GM18873 (cell line): ENCODE measurements at regions not wholly inside any gene's neighbourhood (a gene's known extent, or its start where the extent isn't known, plus 50 kb on each side); places are given as distances from the start of the nearest gene placed in this dataset.

ENCODE experiments used
- ATAC-seq: cut with Tn5 transposase; IDR thresholded peaks from one replicate; pipeline ENCODE4 v1.9.1; 2021; ENCODE audit warnings: mild to moderate bottlenecking, moderate library complexity, moderate number of reproducible peaks; ENCODE audit not compliant: unreplicated experiment, low FRiP score

DNA sequence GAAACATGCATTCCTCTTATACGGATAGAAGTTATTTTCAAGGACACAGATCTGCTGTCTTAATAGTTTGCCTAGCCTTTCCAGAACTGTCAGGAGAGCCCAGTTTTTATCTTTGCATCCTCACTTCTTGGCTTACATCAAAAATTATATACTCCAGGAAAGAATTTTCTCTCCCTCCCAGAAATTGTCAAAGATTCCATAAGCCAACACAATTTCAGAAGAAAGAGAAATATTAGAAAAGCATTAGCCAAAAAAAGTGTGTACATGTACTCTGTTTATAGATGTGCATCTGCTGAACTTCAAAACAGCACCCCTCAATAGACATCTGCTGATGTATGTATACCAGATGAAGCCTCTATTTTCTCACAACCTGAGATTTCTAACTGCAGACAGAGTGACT, 210.4 kb downstream of the METTL4 start:
- no peak for ATAC-seq

DNA sequence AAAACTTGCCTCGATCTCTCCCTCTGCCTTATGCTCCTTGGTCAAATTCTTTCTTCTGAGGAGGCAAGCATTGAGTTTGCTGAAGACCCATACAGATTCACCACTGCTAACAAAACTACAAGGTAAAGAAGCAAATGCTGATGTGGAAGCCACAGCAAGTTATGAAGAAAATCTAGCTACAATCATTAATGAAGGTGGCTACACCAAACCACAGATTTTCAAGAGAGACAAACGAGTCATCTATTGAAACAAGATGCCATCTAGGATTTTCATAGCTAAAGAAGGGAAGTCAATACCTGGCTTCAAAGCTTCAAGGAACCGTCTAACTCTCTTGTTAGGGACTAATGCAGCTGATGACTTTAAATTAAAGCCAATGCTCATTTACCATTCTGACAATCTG, 203.2 kb downstream of the METTL4 start:
- ATAC-seq, result no peak

DNA sequence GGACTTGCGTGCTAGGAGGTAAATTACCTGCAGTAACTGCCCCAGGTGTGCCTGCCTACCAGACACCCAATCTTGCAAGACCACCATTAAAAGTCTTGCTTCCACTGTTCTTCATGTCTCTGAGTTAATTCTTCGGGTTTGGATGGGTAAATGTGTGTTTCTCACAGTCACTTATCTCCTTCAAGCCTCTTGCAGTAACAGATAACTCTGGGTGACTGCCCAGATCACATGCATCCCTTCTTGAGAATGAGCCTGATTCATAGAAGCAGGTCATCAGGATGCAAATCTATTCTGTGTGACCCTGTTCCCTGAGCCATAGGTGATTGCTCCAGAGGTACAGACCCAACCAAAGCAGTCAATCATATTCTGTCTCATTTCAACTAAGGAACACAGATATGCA, 194.6 kb downstream of the METTL4 start:
- no peak for ATAC-seq

DNA sequence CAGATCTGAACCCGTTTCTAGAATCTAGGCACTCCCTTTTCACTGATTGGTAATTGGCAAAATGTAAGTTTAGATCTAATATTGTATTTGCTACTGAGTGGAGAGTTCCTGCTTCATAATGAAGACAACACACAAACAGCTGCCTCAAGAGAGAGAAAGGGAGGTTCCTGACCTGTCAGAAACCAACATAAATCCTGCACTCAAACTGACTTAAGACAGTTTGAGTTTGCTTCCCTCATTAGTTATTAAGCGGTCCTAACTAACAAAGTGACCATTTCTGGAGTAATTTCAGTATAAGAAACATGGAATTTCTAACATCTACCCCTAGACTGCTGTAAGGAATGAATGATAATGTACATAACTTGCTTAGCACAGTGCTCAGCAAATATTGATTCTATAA, 191.2 kb downstream of the METTL4 start:
- ATAC-seq, result no peak

DNA sequence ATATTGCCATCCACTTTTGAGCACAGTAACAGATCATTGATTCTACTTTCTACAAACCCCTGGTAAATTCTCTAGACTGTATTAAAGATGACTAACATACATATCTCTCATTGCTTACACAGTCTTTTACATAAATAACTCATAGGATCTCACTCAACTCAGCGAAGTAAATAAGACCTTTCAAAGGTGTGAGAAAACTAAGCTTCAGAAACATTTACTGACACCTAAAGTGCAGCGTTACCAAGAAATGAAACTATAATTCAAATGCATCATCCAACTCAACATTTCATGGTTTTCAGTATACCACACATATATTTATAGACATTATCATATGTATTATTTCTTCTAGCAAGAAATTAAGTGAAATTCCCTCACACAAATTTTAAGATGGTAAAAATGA, 189.8 kb downstream of the METTL4 start:
- no peak for ATAC-seq

DNA sequence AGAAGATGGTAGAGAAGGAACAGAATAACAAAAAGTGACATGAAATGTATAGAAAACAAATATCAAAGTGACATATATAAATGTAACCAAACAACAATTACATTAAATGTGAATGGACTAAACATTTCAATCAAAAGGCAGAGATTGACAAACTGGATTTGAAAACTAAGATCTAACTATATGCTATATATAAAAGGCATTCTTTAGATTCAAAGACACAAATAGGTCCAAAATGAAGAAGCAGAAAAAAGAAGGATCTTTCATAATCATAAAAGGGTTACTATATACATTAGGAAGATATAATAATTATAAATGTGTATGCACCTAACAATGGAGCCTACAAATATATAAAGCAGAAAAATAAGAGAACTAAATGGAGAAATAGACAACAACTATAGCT, 183.7 kb downstream of the METTL4 start:
- no peak for ATAC-seq

DNA sequence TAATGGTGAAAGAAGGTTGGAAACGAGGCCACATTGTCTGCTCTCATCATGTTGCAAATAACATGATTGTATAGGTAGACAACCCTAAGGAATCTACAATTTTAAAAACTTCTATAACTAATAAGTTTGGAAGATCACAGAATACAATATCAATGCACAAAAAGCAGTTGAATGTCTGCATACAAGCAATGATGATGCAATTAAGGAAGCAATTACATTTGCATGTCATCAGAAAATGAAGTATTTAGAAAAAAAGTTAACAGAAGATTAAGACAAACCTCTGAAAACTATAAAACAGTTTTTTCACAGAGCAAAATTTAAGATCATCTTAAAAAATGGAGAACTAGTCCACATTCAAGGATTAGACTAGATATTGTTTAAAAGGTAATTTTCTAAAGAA, 181.1 kb downstream of the METTL4 start:
- ATAC-seq, result no peak

DNA sequence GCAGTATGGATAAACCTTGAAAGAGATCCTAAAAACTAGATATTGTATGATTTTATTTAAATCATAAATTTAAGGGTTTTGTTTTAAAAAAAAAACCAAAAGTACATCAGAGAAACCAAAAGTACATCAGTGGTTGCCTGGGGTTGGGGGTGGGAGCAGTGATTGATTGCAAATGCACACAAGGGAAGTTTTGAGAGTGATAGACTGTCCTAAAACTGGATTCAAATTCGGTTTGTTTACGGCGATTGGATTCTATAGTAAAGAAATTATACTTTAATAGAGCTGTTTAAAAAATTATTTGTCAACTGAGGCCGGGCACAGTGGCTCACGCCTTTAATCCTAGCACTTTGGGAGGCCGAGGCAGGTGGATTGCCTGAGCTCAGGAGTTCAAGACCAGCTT, 179.8 kb downstream of the METTL4 start:
- no peak for ATAC-seq

DNA sequence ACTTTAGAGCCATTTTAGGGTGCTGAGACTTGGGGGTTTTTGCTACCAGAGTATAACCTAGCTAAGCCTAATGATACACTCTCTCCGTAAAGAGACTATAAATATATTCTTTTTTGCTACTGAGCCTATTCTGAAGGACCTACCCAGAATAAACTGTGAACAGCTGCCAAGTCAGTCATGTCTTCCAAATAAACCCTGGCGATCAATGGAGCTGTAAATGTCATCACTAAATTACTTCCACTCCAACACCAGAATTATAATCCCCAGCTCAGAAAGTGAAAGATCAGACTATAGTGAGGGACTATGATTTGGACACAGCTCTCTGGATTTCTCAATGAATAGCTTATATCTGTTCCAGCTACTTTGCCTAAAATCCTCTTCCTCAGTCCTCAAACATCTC, 178.9 kb downstream of the METTL4 start:
- no peak for ATAC-seq

DNA sequence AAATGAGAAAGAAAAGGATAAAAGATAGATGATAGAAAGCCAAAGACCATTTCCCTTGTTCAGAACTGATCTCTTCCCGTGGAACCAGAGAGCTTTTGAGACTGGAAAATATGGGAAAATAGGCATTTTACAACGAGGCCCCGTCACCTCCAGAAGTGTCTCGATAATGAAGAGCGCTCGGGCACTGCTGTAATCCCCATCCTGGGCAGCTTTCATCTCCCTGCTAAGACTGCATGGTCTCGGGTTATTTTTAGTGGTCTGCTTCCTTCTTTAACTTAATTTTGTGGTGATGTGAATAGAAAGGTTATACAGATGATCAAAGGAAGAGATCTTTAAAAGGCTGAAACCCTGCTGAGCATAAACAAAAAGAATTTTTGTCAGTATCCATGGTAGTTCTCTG, 176.6 kb downstream of the METTL4 start:
- ATAC-seq, result no peak

DNA sequence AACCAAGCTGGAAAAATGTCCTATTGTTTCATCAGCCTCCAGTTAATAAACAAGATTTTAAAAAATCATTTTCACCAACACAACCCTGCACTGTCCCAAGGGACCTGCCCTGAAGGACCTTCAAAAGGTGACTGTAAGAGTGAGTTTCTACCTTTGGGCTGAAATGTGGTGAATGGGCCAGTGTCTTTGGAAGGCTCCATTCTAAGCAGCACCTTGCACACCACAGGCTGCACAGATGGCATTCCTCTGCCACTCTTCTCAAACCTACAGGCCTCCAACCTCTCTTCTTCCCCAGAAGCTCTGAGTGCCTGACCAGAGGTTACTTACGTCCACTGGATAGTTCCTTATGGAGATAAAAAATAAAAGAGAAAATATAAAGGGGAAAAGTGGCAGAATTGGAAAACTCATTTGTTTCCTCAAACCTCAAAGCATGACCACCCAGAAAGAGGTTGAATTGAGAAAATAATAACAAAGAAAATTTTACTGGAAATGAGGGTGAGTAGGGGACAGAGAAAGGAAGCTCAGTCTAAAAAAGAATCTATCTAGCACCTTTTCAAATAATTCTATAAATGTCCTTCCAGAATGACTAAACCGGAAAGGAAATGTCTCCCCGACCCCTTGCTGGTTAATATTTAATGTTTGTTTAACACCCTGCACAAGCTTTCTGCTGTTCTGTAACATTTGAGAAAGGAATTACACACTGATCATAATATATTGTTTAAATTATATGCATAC, 175.7 kb downstream of the METTL4 start:
- peak; percentile 83 for ATAC-seq

DNA sequence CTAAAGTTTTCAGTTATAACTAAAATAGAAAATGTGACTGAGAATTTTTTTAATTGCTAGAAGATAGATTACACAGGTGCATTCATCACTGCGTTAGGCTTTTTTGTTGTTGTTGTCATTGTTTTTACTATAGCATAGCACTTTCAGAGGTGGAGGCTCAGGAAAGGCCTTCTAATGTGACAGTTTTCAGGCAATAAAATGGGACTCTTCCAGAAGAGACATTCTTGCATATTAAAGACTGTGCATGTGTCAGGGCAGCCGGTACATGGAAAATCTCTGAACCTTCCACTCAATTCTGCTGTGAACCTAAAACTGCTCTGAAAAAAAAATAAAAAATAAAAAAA, 175.2 kb downstream of the METTL4 start:
- peak; percentile 32 for ATAC-seq

DNA sequence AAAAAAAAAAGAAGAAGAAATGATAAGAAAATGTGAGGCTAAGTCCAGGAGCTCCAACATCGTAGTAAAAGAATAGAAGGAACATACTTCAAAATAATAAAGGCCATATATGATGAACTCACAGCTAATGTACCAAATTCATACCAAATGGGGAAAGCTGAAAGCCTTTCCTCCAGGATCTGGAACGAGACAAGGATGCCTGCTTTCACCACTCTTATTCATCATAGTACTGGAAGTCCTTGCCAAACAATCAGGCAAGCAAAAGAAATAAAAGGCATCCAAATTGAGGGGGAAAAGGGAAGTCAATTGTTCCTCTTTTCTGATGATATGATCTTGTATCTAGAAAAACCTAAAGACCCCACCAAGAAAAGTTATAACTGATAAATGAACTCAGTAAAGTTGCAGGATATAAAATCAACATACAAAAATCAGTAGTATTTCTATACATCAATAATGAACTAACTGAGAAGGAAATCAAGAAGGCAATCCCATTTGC, 170.6 kb downstream of the METTL4 start:
- no peak for ATAC-seq

DNA sequence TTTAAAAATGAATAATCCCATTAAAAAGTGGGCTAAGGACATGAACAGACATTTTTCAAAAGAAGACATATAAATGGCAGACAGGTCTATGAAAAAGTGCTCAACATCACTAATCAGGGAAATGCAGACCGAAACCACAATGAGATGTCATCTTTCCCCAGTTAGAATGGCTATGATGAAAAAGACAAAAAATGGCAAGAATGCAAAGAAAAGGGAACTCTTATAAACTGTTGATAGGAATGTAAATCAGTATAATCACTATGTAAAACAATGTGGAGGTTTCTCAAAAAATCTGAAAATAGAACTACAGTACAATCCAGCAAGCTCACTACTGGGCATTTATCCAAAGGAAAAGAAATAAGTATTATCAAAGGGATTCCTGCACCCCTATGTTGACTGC, 169.2 kb downstream of the METTL4 start:
- ATAC-seq, result no peak

DNA sequence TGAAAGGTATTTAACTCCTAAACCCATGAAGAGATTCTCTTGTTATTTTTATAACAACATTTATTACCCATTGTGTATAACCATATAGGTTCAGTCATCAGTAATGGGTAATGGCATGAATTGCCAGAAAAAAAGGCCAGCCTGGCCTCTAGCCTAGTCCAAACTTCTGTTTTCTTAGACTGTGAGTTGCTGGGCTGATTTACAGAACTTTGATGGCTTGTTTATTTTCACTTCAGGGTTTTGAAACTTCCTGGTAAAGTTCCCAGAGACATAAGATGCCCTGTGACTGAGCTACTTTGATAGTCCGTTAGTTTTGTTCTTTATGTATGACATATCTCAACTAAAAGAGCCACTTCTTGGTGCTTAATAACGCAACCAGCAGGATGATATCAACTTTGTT, 164.8 kb downstream of the METTL4 start:
- no peak for ATAC-seq

DNA sequence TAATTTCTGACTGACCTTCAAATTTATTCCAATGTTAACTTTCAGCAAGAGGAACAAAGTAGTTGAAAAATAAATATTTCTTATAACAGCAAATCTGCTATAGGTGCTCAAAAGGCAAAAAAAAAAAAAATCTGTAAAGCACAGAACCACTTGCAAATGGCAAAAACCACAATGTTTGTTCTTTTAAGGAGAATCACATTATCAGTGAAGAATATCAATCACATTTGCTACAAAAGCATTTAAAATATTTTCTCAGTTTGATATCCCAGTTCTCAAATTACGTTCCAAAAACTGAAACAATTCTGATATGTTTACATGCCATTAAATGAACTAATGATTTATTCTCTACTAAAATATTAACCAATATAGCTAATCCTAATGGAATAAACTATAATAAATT, 163.3 kb downstream of the METTL4 start:
- no peak for ATAC-seq

DNA sequence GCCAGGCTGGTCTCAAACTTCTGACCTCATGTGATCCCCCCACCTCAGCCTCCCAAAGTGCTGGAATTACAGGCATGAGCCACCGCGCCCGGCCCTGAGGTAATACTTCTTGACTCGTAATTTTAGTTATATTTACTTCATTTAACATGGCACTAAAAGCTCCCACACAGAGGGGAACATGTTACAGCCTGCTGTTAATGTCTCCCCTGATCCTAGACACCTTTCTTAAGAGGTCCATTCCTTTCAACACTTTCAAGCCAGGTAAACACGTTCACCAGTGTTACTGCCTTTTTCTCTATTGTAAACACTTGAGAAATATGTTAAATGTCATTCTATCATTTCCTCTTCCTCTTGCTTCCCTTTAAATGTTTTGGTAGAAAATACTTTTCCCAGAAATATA, 161.4 kb downstream of the METTL4 start:
- ATAC-seq, result no peak

DNA sequence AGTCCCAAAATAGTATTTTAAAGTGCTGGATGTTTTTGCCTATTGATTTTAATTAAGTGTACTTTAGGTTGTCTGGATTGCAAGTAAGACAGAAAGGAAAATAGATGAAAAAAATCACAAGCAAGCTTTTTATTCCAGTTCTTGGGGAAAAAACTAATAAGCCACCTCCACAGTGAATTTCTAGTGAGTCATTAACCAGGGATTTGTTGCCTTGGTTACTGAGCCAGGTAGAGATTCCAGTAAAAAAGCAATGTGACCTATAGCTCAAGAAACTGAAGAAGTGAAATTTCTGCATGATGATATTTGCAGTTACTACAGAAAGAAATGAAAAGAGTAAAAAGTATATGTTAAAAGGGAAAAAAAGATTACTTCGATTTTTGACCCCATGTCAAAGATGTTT, 160.6 kb downstream of the METTL4 start:
- ATAC-seq, result no peak

DNA sequence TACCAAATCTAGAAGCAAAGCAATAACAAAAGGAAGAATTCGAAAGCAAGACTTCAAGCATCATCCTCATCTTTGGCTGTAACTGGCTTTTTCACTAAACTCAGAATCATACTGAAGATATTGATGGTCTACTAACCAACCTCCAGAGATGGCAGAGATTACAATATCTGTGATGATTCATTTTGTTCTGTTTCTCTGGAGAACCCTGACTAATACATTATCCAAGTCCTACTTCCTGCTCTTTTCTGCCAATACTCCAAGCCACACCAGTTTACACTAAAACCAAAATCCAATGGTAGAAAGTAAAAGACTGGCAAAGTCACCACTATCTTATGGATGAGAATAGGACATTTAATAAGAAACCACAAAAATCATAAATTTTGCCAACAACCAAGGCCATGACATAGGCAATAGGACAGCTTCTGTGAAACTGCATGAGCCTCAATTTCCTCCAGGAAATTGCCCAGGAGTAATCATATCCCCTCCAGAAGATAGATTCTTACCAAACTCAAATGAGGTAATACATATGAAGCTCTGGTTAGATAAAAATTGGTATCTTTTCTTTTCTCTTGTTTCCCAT, 159.8 kb downstream of the METTL4 start:
- ATAC-seq, result no peak

DNA sequence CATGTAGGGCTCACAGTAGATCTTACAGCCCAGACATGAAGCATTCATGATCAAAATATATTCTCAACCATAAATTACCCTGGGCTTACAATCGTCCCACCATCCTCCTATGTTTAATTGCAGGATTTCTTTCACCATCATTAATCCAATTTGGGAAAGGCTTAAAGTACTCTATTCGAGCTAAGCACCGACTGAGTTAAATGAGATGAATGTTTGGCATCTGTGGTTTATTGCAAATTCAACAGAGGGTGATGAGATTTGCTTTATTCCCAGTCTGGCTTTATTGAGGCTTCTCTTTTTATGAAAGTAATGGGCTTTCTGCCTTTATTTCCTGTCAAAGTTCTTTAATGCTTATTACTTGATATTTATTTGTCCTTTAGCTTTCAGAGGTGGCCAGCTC, 159.0 kb downstream of the METTL4 start:
- no peak for ATAC-seq

DNA sequence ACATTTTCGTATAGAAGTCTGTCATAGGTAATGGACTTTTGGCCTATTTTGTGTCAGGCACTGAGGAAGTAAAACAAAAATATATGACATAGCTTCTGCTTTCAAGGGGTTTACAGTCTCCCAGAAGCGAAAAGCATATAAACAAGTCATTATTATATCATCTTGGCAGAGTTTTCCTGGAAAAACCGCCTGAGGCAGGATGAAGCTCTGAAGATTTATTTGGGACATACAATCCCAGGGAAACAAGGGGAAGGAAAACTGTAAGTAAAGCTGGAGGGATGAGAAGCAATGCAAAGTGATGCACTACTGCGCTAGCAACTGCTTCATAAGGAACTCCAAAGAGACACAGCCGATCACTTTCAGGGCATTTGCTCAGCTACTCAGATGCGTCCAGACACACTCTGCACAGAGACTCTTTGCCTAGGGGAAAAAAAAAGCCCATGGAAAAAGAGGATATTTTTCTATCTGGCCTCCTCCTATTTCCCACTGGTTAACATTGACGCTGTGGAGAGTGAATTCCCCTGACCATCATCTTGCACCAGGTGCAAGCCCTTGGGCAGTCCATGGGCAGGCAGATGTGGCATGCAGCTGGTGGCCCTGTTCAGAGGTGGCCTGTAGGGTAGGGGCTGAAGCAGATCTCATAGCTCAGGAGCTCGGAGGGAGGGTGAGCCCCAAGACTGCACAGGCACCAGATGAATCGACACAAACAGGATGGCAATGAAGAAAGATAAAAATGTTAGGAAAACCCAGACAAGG, 158.1 kb downstream of the METTL4 start:
- no peak for ATAC-seq

DNA sequence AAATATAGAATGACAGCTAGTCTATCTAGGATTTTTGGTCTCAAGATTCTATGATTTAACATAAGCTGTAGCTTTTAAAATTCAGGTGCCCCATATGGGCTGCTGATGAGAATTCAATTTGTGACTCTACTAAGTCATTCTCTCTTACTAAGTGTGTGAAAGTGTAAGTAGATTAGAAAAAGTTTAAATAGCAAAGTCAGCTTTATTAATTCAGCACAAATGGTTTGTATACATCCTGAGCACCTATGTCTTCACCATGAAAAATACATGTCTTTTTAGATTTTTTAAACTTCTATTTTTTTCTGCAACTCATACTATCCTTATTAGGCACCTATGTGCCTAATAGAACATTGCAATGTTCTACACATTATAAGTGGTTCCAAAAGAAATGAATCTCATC, 157.1 kb downstream of the METTL4 start:
- no peak for ATAC-seq
